GM10266 (cell line): ENCODE measurements at regions not wholly inside any gene's neighbourhood (a gene's known extent, or its start where the extent isn't known, plus 50 kb on each side); places are given as distances from the start of the nearest gene placed in this dataset.

Experiments used
- DNase-seq: peaks from one replicate; pipeline ENCODE4 v3.0.0; 2012; ENCODE audit errors: extremely low spot score
- TF ChIP-seq, protein P1 (sequence below): IDR thresholded peaks from 2 replicates; pipeline ENCODE4 v1.5.1; 2012; ENCODE audit warnings: mild to moderate bottlenecking, low read depth; ENCODE audit not compliant: control insufficient read depth, insufficient read depth; ENCODE audit errors: missing control alignments

DNA sequence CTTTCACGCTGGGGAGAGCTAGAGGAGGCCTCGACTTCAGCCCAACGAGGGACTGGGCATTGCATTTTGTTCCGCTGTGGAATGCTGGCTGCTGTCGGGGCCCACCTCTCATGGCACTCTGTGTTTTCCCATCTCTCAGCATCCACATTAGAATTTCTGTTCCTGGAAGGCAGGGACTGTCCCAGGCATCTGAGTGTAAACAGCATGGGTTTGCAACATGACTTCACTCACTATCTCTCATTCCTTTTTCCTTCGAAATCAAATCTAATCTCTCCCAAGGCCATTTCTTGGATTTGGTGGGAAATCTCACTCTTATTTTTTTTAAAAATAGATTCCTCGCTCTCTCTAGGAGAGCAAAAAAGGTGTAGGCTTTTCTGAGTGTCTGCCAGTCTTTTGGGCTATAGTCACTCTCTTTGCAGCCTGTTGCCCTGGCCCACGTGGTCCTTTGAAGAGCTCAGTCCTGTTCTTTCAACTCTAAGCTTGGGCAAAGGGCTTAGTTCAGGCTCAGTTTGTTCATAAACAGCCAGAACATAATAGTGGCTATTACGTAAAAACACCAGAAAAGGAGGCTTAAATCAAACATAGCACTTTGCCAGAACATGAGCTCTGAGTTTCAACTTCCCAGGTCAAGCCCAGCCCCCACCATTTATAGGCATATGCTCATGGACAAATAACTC lies 284.6 kb upstream of the ZFP64 start:
- DNase-seq = no peak

DNA sequence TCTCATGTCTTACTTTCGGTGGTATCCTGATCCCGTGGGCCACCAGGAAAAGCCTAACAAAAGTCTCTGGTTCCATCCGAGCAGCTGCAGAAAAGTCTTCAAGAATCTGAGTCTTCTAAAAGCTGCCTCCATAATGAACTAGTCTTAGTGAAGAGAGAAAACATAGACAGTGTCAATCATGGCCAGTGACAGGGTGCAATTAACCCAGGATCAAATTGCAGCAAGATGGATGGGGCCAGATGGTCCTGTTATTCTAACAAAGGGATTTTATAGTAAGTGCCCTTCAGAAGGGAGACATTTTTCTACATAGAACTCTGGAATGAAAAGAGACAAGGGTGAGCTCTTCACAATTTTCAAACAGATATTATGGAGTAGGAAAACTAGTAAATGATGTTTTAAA lies 281.6 kb upstream of the ZFP64 start:
- TF ChIP-seq, protein P1, sequence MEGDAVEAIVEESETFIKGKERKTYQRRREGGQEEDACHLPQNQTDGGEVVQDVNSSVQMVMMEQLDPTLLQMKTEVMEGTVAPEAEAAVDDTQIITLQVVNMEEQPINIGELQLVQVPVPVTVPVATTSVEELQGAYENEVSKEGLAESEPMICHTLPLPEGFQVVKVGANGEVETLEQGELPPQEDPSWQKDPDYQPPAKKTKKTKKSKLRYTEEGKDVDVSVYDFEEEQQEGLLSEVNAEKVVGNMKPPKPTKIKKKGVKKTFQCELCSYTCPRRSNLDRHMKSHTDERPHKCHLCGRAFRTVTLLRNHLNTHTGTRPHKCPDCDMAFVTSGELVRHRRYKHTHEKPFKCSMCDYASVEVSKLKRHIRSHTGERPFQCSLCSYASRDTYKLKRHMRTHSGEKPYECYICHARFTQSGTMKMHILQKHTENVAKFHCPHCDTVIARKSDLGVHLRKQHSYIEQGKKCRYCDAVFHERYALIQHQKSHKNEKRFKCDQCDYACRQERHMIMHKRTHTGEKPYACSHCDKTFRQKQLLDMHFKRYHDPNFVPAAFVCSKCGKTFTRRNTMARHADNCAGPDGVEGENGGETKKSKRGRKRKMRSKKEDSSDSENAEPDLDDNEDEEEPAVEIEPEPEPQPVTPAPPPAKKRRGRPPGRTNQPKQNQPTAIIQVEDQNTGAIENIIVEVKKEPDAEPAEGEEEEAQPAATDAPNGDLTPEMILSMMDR = no peak
- DNase-seq = no peak

More for the DNA sequence above, 284.6 kb upstream of the ZFP64 start:
- TF ChIP-seq, protein P1 = no peak

DNA sequence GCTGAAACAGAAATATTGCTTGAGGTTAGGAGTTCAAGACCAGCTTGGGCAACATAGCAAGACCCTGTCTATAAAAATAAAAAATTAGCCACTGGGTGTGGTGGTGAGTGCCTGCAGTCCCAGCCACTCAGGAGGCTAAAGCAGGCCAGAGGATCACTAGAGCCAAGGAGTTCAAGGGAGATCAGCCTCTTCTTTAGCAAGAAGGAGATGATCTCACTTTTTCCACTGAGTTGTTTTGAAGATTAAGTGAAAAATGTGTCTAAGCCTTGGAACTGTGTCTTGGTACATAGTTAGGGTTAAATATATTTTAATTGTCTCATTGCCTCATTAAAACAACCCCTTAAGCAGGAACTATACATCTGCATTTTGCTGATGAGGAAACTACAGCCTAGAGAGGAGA lies 279.0 kb upstream of the ZFP64 start:
- DNase-seq = no peak

DNA sequence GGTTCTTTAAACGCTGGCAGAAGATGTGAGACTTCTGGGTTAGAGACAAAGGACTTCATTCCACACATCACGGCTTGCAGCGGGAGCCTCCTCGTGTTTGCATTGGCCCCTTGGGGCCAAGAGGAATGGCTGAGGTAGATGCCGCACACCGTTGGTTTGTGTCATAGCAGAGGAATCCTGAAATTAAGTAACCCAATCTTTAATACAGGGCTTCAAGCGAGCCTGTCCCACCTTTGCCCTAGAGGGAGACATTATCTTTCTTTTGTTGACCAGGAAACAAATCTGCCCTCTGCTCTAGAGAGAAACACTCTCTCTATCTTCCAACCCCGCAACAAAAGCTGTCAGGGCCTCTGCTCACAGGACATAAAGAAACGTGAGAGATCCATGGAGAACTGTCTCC lies 277.5 kb upstream of the ZFP64 start:
- DNase-seq = no peak
- TF ChIP-seq, protein P1 = no peak

More for the DNA sequence above, 279.0 kb upstream of the ZFP64 start:
- TF ChIP-seq, protein P1 = no peak

DNA sequence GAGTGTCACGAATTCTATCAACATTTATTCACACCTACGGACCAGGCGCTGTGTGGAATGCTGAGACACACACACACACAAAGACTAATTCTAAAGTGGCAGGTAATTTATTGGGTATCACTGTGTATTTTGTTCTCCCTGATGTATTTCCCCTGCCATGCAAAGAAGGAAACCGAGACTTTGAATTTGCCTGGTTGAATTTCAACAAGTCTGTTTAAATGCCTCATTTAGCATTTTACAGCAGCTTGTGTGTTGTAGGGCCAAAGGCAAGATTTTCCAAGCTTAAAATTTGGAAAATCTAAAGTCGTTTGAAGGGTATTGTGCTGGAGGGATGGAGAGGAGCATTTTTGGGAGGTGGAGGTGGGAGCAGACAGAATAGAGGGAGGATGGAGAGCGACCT lies 274.4 kb upstream of the ZFP64 start:
- TF ChIP-seq, protein P1 = no peak
- no peak for DNase-seq

GRCh38 chr20:52461582-52461981 lies 270.0 kb upstream of the ZFP64 start:
- TF ChIP-seq, protein P1 = no peak
- no peak for DNase-seq

DNA sequence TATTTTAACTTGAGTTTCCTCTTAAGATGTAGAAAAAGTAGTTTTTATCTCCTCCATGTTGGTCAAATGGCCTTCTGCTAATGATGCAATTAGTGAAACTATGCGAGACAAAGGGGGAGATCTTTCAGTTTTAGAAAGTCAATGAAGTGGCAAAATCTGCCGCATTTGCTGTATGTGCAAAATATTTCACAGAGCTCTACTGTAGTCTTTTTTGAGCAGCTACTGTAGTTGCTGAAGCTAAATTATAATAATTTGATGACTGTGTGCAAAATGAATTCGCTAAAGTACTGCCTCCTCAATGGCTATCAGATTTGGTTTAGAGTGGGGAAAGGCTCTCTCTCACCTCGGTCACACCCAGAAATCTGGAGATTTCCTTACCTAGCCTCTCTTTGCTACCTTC lies 267.6 kb upstream of the ZFP64 start:
- TF ChIP-seq, protein P1 = no peak
- DNase-seq = no peak
